ENCODE measurements at regions not wholly inside any gene's neighbourhood (a gene's known extent, or its start where the extent isn't known, plus 50 kb on each side); places are given as distances from the start of the nearest gene placed in this dataset.

DNA sequence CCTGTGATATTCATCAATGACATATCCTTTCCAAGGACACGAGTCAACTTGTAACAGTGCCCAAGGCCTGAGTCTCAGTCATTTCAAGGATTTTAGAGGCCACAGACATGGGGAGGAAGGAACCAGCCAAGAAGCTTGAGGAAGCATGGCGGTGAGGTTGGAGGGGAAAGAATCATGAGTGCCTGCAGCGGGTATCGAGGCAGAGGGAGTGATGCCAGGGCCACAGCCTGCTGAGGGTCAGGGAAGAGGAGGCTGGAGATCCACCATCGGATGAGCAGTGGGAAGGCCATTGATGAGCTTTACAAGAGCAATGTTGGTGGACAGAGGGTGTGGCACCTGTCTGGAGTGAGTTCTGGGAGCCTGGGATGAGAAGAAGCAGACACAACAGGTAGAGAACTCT is 88.5 kb upstream of the IER5L start:
- Mint-ChIP-seq H3K9me3 (no peaks in the 10 kb centered on the region), H3K4me3 (no peak overlapping the region), H3K27ac (no peak overlapping the region), H3K36me3 (no peaks in the 10 kb centered on the region), H3K4me1 (ENCODE audit: unreplicated experiment) (peaks cover 13% of the 10 kb centered on the region), H3K27me3 (peaks cover 6% of the 10 kb centered on the region)
- no peak for DNase-seq (ENCODE audit: extremely low spot score, unreplicated experiment)
- TF ChIP-seq, protein P1, sequence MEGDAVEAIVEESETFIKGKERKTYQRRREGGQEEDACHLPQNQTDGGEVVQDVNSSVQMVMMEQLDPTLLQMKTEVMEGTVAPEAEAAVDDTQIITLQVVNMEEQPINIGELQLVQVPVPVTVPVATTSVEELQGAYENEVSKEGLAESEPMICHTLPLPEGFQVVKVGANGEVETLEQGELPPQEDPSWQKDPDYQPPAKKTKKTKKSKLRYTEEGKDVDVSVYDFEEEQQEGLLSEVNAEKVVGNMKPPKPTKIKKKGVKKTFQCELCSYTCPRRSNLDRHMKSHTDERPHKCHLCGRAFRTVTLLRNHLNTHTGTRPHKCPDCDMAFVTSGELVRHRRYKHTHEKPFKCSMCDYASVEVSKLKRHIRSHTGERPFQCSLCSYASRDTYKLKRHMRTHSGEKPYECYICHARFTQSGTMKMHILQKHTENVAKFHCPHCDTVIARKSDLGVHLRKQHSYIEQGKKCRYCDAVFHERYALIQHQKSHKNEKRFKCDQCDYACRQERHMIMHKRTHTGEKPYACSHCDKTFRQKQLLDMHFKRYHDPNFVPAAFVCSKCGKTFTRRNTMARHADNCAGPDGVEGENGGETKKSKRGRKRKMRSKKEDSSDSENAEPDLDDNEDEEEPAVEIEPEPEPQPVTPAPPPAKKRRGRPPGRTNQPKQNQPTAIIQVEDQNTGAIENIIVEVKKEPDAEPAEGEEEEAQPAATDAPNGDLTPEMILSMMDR (conservative IDR thresholded peaks at IDR 0.05) = no peak

DNA sequence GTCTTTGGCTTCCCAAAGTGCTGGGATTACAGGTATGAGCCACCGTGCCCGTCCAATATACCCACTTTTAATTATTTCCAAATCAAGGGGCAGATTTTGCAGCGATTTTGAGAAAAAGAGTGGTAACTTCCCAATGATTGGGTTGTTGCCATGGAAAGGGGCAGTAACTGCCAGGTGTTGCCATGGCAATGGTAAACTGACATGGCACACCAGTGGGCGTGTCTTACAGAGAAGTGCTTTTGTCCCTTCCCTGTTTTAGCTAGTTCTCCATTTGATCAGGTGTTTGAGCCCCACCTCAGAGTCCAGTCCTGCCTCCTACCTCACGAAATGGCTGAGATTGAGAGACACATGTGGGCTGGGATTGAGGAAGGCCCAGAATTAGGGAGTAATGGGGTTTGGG is 86.3 kb upstream of the IER5L start:
- TF ChIP-seq, protein P1 (conservative IDR thresholded peaks at IDR 0.05) = no peak
- Mint-ChIP-seq H3K4me3 (no peak overlapping the region), H3K9me3 (no peaks in the 10 kb centered on the region), H3K4me1 (ENCODE audit: unreplicated experiment) (peaks cover 7% of the 10 kb centered on the region), H3K27me3 (peaks cover 17% of the 10 kb centered on the region), H3K27ac (no peak overlapping the region), H3K36me3 (no peaks in the 10 kb centered on the region)
- DNase-seq (ENCODE audit: extremely low spot score, unreplicated experiment) = no peak

- Mint-ChIP-seq H3K36me3 (no peaks in the 10 kb centered on the region), H3K4me1 (ENCODE audit: unreplicated experiment) (peaks cover 11% of the 10 kb centered on the region), H3K4me3 (no peak overlapping the region), H3K27me3 (peaks cover 23% of the 10 kb centered on the region), H3K27ac (no peak overlapping the region), H3K9me3 (no peaks in the 10 kb centered on the region)
- no peak for DNase-seq (ENCODE audit: extremely low spot score, unreplicated experiment)
- TF ChIP-seq, protein P1 (conservative IDR thresholded peaks at IDR 0.05) = no peak
Measured at GRCh38 chr9:129263836-129264235, 85.8 kb upstream of the IER5L start.

- peaks cover 11% of the 10 kb centered on the region for H3K4me1 Mint-ChIP-seq (ENCODE audit: unreplicated experiment)
- no peaks in the 10 kb centered on the region for H3K9me3 Mint-ChIP-seq
- H3K4me3 Mint-ChIP-seq = no peak overlapping the region
- H3K27me3 Mint-ChIP-seq = peaks cover 27% of the 10 kb centered on the region
- H3K27ac Mint-ChIP-seq = no peak overlapping the region
- TF ChIP-seq, protein P1 (conservative IDR thresholded peaks at IDR 0.05) = no peak
- no peak for DNase-seq (ENCODE audit: extremely low spot score, unreplicated experiment)
- no peaks in the 10 kb centered on the region for H3K36me3 Mint-ChIP-seq
Measured at GRCh38 chr9:129262261-129262660, 84.2 kb upstream of the IER5L start.

DNA sequence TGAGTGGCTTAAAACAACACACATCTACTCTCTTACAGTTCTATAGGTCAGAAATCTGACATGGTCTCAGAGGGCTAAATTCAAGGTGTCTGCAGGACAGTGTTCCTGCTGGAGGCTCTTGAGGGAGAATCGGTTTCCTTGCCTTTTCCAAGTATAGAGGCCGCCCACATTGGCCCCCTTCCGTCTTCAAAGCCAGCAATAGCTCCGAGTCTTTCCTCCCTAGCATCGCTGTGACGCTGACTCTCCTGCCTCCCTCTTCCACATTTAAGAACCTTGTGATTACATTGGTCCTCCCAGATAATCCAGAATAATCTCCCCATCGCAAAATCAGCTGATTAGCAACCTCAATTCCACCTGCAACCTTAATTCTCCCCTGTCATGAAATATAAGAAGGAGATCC is 81.3 kb upstream of the IER5L start:
- H3K36me3 Mint-ChIP-seq = no peaks in the 10 kb centered on the region
- H3K27ac Mint-ChIP-seq = peak overlapping the region; percentile 69
- H3K27me3 Mint-ChIP-seq = peaks cover 26% of the 10 kb centered on the region
- H3K4me1 Mint-ChIP-seq (ENCODE audit: unreplicated experiment) = peaks cover 23% of the 10 kb centered on the region
- TF ChIP-seq, protein P1 (conservative IDR thresholded peaks at IDR 0.05) = no peak
- no peak for DNase-seq (ENCODE audit: extremely low spot score, unreplicated experiment)
- no peaks in the 10 kb centered on the region for H3K9me3 Mint-ChIP-seq
- H3K4me3 Mint-ChIP-seq = peak overlapping the region; percentile 62

DNA sequence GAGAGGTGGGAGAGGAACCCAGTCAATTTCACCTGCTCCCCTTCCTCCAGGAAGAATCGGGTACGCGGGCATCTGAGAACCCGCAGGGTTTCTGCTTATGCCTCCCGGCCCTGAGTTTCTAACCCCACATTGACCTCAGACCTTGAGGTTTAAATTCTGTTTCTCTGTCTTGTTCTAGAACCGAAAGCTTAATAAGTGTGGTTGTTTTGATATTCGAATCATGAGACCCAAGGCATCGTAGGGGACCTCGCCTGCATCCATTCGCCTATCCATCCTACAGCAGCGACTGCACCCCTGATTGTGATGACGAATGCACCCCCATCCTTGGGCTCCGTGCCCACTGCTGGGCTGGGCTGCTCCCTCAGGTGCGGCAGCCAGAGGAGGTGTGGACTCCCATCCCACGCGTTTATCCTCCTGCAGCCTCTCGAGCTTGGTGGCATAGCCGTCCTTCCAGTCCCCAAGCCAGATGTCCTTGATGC is 80.8 kb upstream of the IER5L start:
- Mint-ChIP-seq H3K4me1 (ENCODE audit: unreplicated experiment) (peaks cover 29% of the 10 kb centered on the region), H3K36me3 (no peaks in the 10 kb centered on the region), H3K27ac (peak overlapping the region; percentile 69), H3K27me3 (peaks cover 26% of the 10 kb centered on the region), H3K4me3 (peak overlapping the region; percentile 62), H3K9me3 (no peaks in the 10 kb centered on the region)
- TF ChIP-seq, protein P1 (conservative IDR thresholded peaks at IDR 0.05) = no peak
- DNase-seq (ENCODE audit: extremely low spot score, unreplicated experiment) = no peak
